IMR-90 (cell line): ENCODE measurements at regions not wholly inside any gene's neighbourhood (a gene's known extent, or its start where the extent isn't known, plus 50 kb on each side); places are given as distances from the start of the nearest gene placed in this dataset.

ENCODE experiments used
- ATAC-seq: fragments of 200-7000 bp; cut with Tn5 transposase; 2 replicates; pipeline ENCODE4 v1.9.1; 2020; ENCODE audit warnings: low read depth, mild to moderate bottlenecking, moderate library complexity
- BruUV-seq: library from RNA; stranded (reverse); fragments of 400-500 nt; replicated peaks from 2 replicates; lab custom pipeline; 2021; lab: Mats Ljungman, UMichigan
- CTCF ChIA-PET: fragments of 300-600 bp; formaldehyde crosslinking; extraction: SDS; loops from one replicate; lab custom pipeline; 2021; ENCODE audit warnings: antibody characterized with exemption; lab: Yijun Ruan, JAX
- POLR2A ChIA-PET: fragments of 300-600 bp; sonication (Branson Sonifier 250); formaldehyde crosslinking; loops from one replicate; lab custom pipeline; 2022; ENCODE audit warnings: antibody characterized with exemption; ENCODE audit not compliant: unreplicated experiment; lab: Charles Lee
- DNase-seq: peaks from one replicate; pipeline ENCODE4 v3.0.0; 2013
- H2AFZ ChIP-seq: replicated peaks from 2 replicates; pipeline ENCODE3; 2013; ENCODE audit warnings: low read length, mild to moderate bottlenecking; ENCODE audit not compliant: poor library complexity
- H2AK5ac ChIP-seq: 2 replicates; pipeline ENCODE4 v1.6.1; 2013; ENCODE audit warnings: low read depth, low read length, inconsistent platforms
- H2AK9ac ChIP-seq: replicated peaks from 2 replicates; pipeline ENCODE3; 2013; ENCODE audit warnings: mild to moderate bottlenecking, low read depth, low read length, moderate library complexity; ENCODE audit not compliant: poor library complexity
- H2BK120ac ChIP-seq: 2 replicates; pipeline ENCODE4 v1.6.1; 2013; ENCODE audit warnings: low read depth, low read length, inconsistent platforms
- H2BK15ac ChIP-seq: 3 replicates; pipeline ENCODE4 v1.6.1; 2013; ENCODE audit warnings: low read depth, low read length, inconsistent platforms
- H2BK20ac ChIP-seq: 2 replicates; pipeline ENCODE4 v1.6.1; 2013; ENCODE audit warnings: low read depth, mild to moderate bottlenecking, inconsistent platforms, low read length, moderate library complexity
- H2BK5ac ChIP-seq: 2 replicates; pipeline ENCODE4 v1.6.1; 2013; ENCODE audit warnings: mild to moderate bottlenecking, low read depth, low read length, inconsistent platforms; ENCODE audit not compliant: poor library complexity, severe bottlenecking
- H3K14ac ChIP-seq: replicated peaks from 2 replicates; pipeline ENCODE4 v1.6.1; 2013; ENCODE audit warnings: low read depth, low read length, inconsistent platforms
- H3K18ac ChIP-seq: 2 replicates; pipeline ENCODE4 v1.6.1; 2013; ENCODE audit warnings: low read depth, low read length, control low read depth
- H3K23ac ChIP-seq: 2 replicates; pipeline ENCODE4 v1.6.1; 2013; ENCODE audit warnings: low read depth, low read length, inconsistent platforms
- H3K27ac ChIP-seq: 2 replicates; pipeline ENCODE4 v1.5.1; 2013; ENCODE audit warnings: mild to moderate bottlenecking, control low read depth, low read length; ENCODE audit not compliant: insufficient read depth
- H3K27me3 ChIP-seq: 2 replicates; pipeline ENCODE4 v1.6.1; 2013; ENCODE audit warnings: low read length; ENCODE audit not compliant: control insufficient read depth, insufficient read depth
- H3K36me3 ChIP-seq: 2 replicates; pipeline ENCODE4 v1.6.1; 2013; ENCODE audit warnings: low read length, mixed read lengths; ENCODE audit not compliant: control insufficient read depth, insufficient read depth
- H3K4ac ChIP-seq: 2 replicates; pipeline ENCODE4 v1.6.1; 2013; ENCODE audit warnings: low read depth, low read length, inconsistent platforms
- H3K4me1 ChIP-seq: 2 replicates; pipeline ENCODE4 v1.6.1; 2013; ENCODE audit warnings: low read length, mixed read lengths; ENCODE audit not compliant: control insufficient read depth, insufficient read depth
- H3K4me2 ChIP-seq: 2 replicates; pipeline ENCODE4 v1.6.1; 2013; ENCODE audit warnings: low read depth, mild to moderate bottlenecking, control low read depth, low read length, moderate library complexity
- H3K4me3 ChIP-seq: 2 replicates; pipeline ENCODE4 v1.5.1; 2013; ENCODE audit warnings: low read depth, mild to moderate bottlenecking, control low read depth, low read length, moderate library complexity; ENCODE audit not compliant: insufficient read depth
- H3K56ac ChIP-seq: 2 replicates; pipeline ENCODE4 v1.6.1; 2013; ENCODE audit warnings: low read length, inconsistent platforms; ENCODE audit not compliant: insufficient read depth; ENCODE audit errors: extremely low read depth
- H3K79me1 ChIP-seq, 2 experiments: 2 replicates each; pipeline ENCODE4 v1.6.1; 2013; ENCODE audit warnings: low read length in 2 of 2, inconsistent platforms in 1 of 2, low read depth in 1 of 2
- H3K9ac ChIP-seq: 2 replicates; pipeline ENCODE4 v1.6.1; 2013; ENCODE audit warnings: low read depth, low read length, control low read depth
- H3K9me1 ChIP-seq: 2 replicates; pipeline ENCODE4 v1.6.1; 2013; ENCODE audit warnings: low read length, inconsistent platforms; ENCODE audit not compliant: insufficient read depth
- H3K9me3 ChIP-seq: 2 replicates; pipeline ENCODE4 v1.6.1; 2013; ENCODE audit warnings: low read length; ENCODE audit not compliant: control insufficient read depth, insufficient read depth
- H4K20me1 ChIP-seq: 2 replicates; pipeline ENCODE4 v1.6.1; 2013; ENCODE audit warnings: low read length, inconsistent platforms; ENCODE audit not compliant: insufficient read depth
- H4K5ac ChIP-seq: 2 replicates; pipeline ENCODE4 v1.6.1; 2013; ENCODE audit warnings: mild to moderate bottlenecking, low read depth, low read length, control low read depth
- H4K8ac ChIP-seq, 2 experiments: 2 replicates each; pipeline ENCODE4 v1.6.1; 2013; ENCODE audit warnings: low read depth in 2 of 2, low read length in 2 of 2, control low read depth in 1 of 2, inconsistent platforms in 1 of 2
- H4K91ac ChIP-seq: 2 replicates; pipeline ENCODE4 v1.6.1; 2013; ENCODE audit warnings: low read depth, low read length, inconsistent platforms; ENCODE audit not compliant: insufficient read depth
- BHLHE40 ChIP-seq: fragments of 150-350 bp; IDR thresholded peaks from 2 replicates; pipeline ENCODE4 v1.6.1; 2016; ENCODE audit warnings: mild to moderate bottlenecking, low read depth, low read length
- CEBPB ChIP-seq: IDR thresholded peaks from 2 replicates; pipeline ENCODE4 v1.6.1; 2012; ENCODE audit warnings: low read depth, low read length, improper control_type of control experiment
- CHD1 ChIP-seq: IDR thresholded peaks from 2 replicates; pipeline ENCODE4 v1.6.1; 2012; ENCODE audit warnings: low read depth, low read length, improper control_type of control experiment
- FOS ChIP-seq: fragments of 150-350 bp; IDR thresholded peaks from 2 replicates; pipeline ENCODE4 v1.6.1; 2016; ENCODE audit warnings: low read depth, low read length
- MAFK ChIP-seq: IDR thresholded peaks from 2 replicates; pipeline ENCODE4 v1.6.1; 2012; ENCODE audit warnings: low read depth, low read length, improper control_type of control experiment
- MAZ ChIP-seq: IDR thresholded peaks from 2 replicates; pipeline ENCODE4 v1.6.1; 2012; ENCODE audit warnings: low read depth, mild to moderate bottlenecking, low read length, improper control_type of control experiment, moderate library complexity, borderline replicate concordance
- MXI1 ChIP-seq: IDR thresholded peaks from 2 replicates; pipeline ENCODE4 v1.6.1; 2012; ENCODE audit warnings: low read depth, mild to moderate bottlenecking, low read length, moderate library complexity, borderline replicate concordance
- NFE2L2 ChIP-seq: fragments of 150-350 bp; IDR thresholded peaks from 2 replicates; pipeline ENCODE4 v1.6.1; 2016; ENCODE audit warnings: low read depth, mild to moderate bottlenecking, low read length
- POLR2A ChIP-seq: IDR thresholded peaks from 2 replicates; pipeline ENCODE4 v1.6.1; 2012; ENCODE audit warnings: mild to moderate bottlenecking, low read depth, low read length
- RAD21 ChIP-seq: IDR thresholded peaks from 2 replicates; pipeline ENCODE4 v1.6.1; 2012; ENCODE audit warnings: low read length, improper control_type of control experiment
- RCOR1 ChIP-seq: IDR thresholded peaks from 2 replicates; pipeline ENCODE4 v1.6.1; 2012; ENCODE audit warnings: mild to moderate bottlenecking, low read length, improper control_type of control experiment; ENCODE audit not compliant: insufficient replicate concordance
- RFX5 ChIP-seq: IDR thresholded peaks from 2 replicates; pipeline ENCODE4 v1.8.0; 2012; ENCODE audit warnings: low read depth, mild to moderate bottlenecking, low read length, moderate library complexity
- SMC3 ChIP-seq: fragments of 150-350 bp; IDR thresholded peaks from 2 replicates; pipeline ENCODE4 v1.6.1; 2016; ENCODE audit warnings: low read depth, mild to moderate bottlenecking, antibody characterized with exemption, low read length, moderate library complexity
- WGBS, 2 experiments: methylation state at CpG; one replicate each; pipeline versions ENCODE4 v1.1.5 to v1.1.7; 2013; ENCODE audit warnings: missing lambda C conversion rate in 2 of 2; ENCODE audit not compliant: insufficient read length in 1 of 2; ENCODE audit errors: extremely low coverage in 2 of 2; 5-methylcytosine and 5-hydroxymethylcytosine counted together
- dilution Hi-C: fragments of 300-500 bp; cut with HindIII; formaldehyde crosslinking; loops from one replicate; pipeline ENCODE4 v1.14.3; 2018; ENCODE audit warnings: low sequenced_read_pairs; ENCODE audit not compliant: unreplicated experiment
- in situ Hi-C: fragments of 300-500 bp; cut with MboI; formaldehyde crosslinking; loops from 3 replicates; pipeline ENCODE4 v1.14.3; 2019; ENCODE audit warnings: low sequenced_read_pairs, inconsistent platforms, mixed read lengths
- intact Hi-C: fragments of 100-400 bp; cut with micrococcal nuclease; formaldehyde crosslinking; loops from 2 replicates; pipeline ENCODE4 v1.10.0; 2022
- TF ChIP-seq, protein P1 (sequence below): conservative IDR thresholded peaks from 2 replicates; pipeline ENCODE4 v1.5.1; 2012; ENCODE audit warnings: mild to moderate bottlenecking, low read depth, low read length, improper control_type of control experiment
- TF ChIP-seq, protein P2 (sequence below): fragments of 150-350 bp; IDR thresholded peaks from 2 replicates; pipeline ENCODE4 v1.6.1; 2017; ENCODE audit warnings: mild to moderate bottlenecking, antibody characterized with exemption, low read length, low read depth
- TF ChIP-seq, protein P3 (sequence below): fragments of 150-350 bp; IDR thresholded peaks from 2 replicates; pipeline ENCODE4 v1.6.1; 2016; ENCODE audit warnings: low read depth, mild to moderate bottlenecking, low read length, moderate library complexity, borderline replicate concordance

DNA sequence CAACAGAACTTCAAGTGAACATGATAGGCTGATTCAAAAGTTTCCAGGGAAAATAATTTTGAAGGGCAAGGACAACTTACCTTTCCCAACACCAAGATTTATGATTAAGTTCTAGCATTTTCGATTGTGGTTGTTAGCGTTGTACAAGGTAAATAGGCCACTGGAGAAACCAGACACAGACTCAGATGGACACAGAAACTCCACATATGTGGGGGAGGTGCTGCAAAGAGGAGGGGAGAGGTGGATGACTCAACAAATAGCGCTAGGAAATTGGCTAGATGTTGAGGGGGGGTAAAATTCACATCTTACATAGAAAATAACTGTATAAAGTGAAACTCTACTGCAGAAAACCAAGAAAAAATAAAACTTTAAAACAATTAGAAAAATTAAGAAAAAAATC lies 564.4 kb downstream of the MATN1 start:
- dilution Hi-C loops (no loop called here), in situ Hi-C loops (no loop called here), intact Hi-C loops (no loop called here)
- BruUV-seq: no TSS peak
- Histone ChIP-seq H2AK9ac (no peak overlapping the region), H3K27me3 (no peaks in the 10 kb centered on the region), H4K20me1 (no peaks in the 10 kb centered on the region), H2AFZ (no peak overlapping the region), H2BK20ac (no peak overlapping the region), H2BK5ac (no peak overlapping the region), H3K56ac (no peak overlapping the region), H3K18ac (no peak overlapping the region), H3K14ac (no peak overlapping the region), H3K9me3 (no peaks in the 10 kb centered on the region), H3K23ac (no peak overlapping the region), H3K4ac (no peak overlapping the region), H3K4me2 (no peak overlapping the region), H3K4me1 (no peaks in the 10 kb centered on the region), H4K91ac (no peak overlapping the region), H3K36me3 (no peaks in the 10 kb centered on the region), H3K4me3 (no peak overlapping the region), H3K27ac (no peak overlapping the region), H2BK120ac (no peak overlapping the region), H4K8ac (no peak overlapping the region), H3K9ac (no peak overlapping the region), H4K5ac (no peak overlapping the region), H2BK15ac (no peak overlapping the region), H2AK5ac (no peak overlapping the region), H3K79me1 (no peaks in the 10 kb centered on the region), H3K9me1 (no peaks in the 10 kb centered on the region)
- ChIA-PET POLR2A (no interaction called here), CTCF (no interaction called here)
- TF ChIP-seq MAFK (no peak), RAD21 (no peak), CEBPB (no peak), FOS (no peak), RCOR1 (no peak), MXI1 (no peak), NFE2L2 (no peak), CHD1 (no peak), BHLHE40 (no peak), RFX5 (no peak), SMC3 (no peak), POLR2A (no peak), MAZ (no peak)
- TF ChIP-seq, protein P1, sequence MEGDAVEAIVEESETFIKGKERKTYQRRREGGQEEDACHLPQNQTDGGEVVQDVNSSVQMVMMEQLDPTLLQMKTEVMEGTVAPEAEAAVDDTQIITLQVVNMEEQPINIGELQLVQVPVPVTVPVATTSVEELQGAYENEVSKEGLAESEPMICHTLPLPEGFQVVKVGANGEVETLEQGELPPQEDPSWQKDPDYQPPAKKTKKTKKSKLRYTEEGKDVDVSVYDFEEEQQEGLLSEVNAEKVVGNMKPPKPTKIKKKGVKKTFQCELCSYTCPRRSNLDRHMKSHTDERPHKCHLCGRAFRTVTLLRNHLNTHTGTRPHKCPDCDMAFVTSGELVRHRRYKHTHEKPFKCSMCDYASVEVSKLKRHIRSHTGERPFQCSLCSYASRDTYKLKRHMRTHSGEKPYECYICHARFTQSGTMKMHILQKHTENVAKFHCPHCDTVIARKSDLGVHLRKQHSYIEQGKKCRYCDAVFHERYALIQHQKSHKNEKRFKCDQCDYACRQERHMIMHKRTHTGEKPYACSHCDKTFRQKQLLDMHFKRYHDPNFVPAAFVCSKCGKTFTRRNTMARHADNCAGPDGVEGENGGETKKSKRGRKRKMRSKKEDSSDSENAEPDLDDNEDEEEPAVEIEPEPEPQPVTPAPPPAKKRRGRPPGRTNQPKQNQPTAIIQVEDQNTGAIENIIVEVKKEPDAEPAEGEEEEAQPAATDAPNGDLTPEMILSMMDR: no peak
- TF ChIP-seq, protein P2, sequence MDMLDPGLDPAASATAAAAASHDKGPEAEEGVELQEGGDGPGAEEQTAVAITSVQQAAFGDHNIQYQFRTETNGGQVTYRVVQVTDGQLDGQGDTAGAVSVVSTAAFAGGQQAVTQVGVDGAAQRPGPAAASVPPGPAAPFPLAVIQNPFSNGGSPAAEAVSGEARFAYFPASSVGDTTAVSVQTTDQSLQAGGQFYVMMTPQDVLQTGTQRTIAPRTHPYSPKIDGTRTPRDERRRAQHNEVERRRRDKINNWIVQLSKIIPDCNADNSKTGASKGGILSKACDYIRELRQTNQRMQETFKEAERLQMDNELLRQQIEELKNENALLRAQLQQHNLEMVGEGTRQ: no peak
- TF ChIP-seq, protein P3, sequence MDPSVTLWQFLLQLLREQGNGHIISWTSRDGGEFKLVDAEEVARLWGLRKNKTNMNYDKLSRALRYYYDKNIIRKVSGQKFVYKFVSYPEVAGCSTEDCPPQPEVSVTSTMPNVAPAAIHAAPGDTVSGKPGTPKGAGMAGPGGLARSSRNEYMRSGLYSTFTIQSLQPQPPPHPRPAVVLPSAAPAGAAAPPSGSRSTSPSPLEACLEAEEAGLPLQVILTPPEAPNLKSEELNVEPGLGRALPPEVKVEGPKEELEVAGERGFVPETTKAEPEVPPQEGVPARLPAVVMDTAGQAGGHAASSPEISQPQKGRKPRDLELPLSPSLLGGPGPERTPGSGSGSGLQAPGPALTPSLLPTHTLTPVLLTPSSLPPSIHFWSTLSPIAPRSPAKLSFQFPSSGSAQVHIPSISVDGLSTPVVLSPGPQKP: no peak
- ATAC-seq (no peak), DNase-seq (no peak)
- WGBS, 2 experiments: no CpG with 5 or more reads among the region's 3 CpGs
